Endothelial cell (in vitro differentiated cells): ENCODE measurements at regions not wholly inside any gene's neighbourhood (a gene's known extent, or its start where the extent isn't known, plus 50 kb on each side); places are given as distances from the start of the nearest gene placed in this dataset.

ENCODE experiments used
- DNase-seq: peaks from one replicate; pipeline ENCODE4 v3.0.0; 2021; ENCODE audit warnings: low spot score
- H3K27ac Mint-ChIP-seq: one replicate; pipeline ENCODE4 v1.8.0; 2021; ENCODE audit warnings: mixed read lengths, inconsistent platforms; ENCODE audit not compliant: unreplicated experiment
- H3K27me3 Mint-ChIP-seq: one replicate; pipeline ENCODE4 v1.8.0; 2021; ENCODE audit warnings: mild to moderate bottlenecking, moderate library complexity, mixed read lengths, inconsistent platforms; ENCODE audit not compliant: unreplicated experiment
- H3K36me3 Mint-ChIP-seq: one replicate; pipeline ENCODE4 v1.8.0; 2021; ENCODE audit warnings: mild to moderate bottlenecking, low read depth, mixed read lengths, inconsistent platforms; ENCODE audit not compliant: unreplicated experiment
- H3K4me1 Mint-ChIP-seq: one replicate; pipeline ENCODE4 v1.8.0; 2021; ENCODE audit warnings: mild to moderate bottlenecking, mixed read lengths, inconsistent platforms; ENCODE audit not compliant: unreplicated experiment
- H3K4me3 Mint-ChIP-seq: one replicate; pipeline ENCODE4 v1.8.0; 2021; ENCODE audit warnings: mild to moderate bottlenecking, mixed read lengths, inconsistent platforms; ENCODE audit not compliant: unreplicated experiment
- H3K9me3 Mint-ChIP-seq: one replicate; pipeline ENCODE4 v1.8.0; 2021; ENCODE audit warnings: mixed read lengths, inconsistent platforms; ENCODE audit not compliant: unreplicated experiment
- CTCF ChIP-seq: fragments of 200-600 bp; sonication (generic); IDR thresholded peaks from one replicate; pipeline ENCODE4 v1.5.0; 2021; ENCODE audit warnings: antibody characterized with exemption; ENCODE audit not compliant: unreplicated experiment

GRCh38 chr17:71933306-71933705 is 187.5 kb upstream of the SOX9 start:
- no peaks in the 10 kb centered on the region for H3K4me1 Mint-ChIP-seq
- TF ChIP-seq CTCF: no peak
- H3K9me3 Mint-ChIP-seq: no peaks in the 10 kb centered on the region
- H3K27ac Mint-ChIP-seq: no peak overlapping the region
- no peak overlapping the region for H3K4me3 Mint-ChIP-seq
- DNase-seq: no peak
- H3K27me3 Mint-ChIP-seq: no peaks in the 10 kb centered on the region
- no peaks in the 10 kb centered on the region for H3K36me3 Mint-ChIP-seq

- H3K4me3 Mint-ChIP-seq: no peak overlapping the region
- no peak overlapping the region for H3K27ac Mint-ChIP-seq
- no peak for DNase-seq
- H3K36me3 Mint-ChIP-seq: no peaks in the 10 kb centered on the region
- H3K9me3 Mint-ChIP-seq: no peaks in the 10 kb centered on the region
- no peaks in the 10 kb centered on the region for H3K4me1 Mint-ChIP-seq
- no peaks in the 10 kb centered on the region for H3K27me3 Mint-ChIP-seq
- TF ChIP-seq CTCF: no peak
Measured at GRCh38 chr17:71934520-71934919, 186.3 kb upstream of the SOX9 start.

GRCh38 chr17:71935341-71935740 is 185.5 kb upstream of the SOX9 start:
- Mint-ChIP-seq H3K36me3 (no peaks in the 10 kb centered on the region), H3K4me3 (no peak overlapping the region), H3K9me3 (no peaks in the 10 kb centered on the region), H3K27ac (no peak overlapping the region), H3K4me1 (no peaks in the 10 kb centered on the region), H3K27me3 (no peaks in the 10 kb centered on the region)
- no peak for DNase-seq
- no peak for TF ChIP-seq CTCF

GRCh38 chr17:71936977-71937376 is 183.8 kb upstream of the SOX9 start:
- Mint-ChIP-seq H3K27me3 (no peaks in the 10 kb centered on the region), H3K9me3 (no peaks in the 10 kb centered on the region), H3K36me3 (no peaks in the 10 kb centered on the region), H3K27ac (no peak overlapping the region), H3K4me1 (no peaks in the 10 kb centered on the region), H3K4me3 (no peak overlapping the region)
- TF ChIP-seq CTCF: no peak
- no peak for DNase-seq

GRCh38 chr17:71937914-71938313 is 182.9 kb upstream of the SOX9 start:
- Mint-ChIP-seq H3K36me3 (no peaks in the 10 kb centered on the region), H3K27me3 (no peaks in the 10 kb centered on the region), H3K27ac (no peak overlapping the region), H3K4me3 (no peak overlapping the region), H3K9me3 (no peaks in the 10 kb centered on the region), H3K4me1 (peaks cover 5% of the 10 kb centered on the region)
- TF ChIP-seq CTCF: no peak
- no peak for DNase-seq
